Endodermal cell (in vitro differentiated cells): ENCODE measurements at regions not wholly inside any gene's neighbourhood (a gene's known extent, or its start where the extent isn't known, plus 50 kb on each side); places are given as distances from the start of the nearest gene placed in this dataset.

Source experiments
- DNase-seq: peaks from one replicate; pipeline ENCODE4 v3.0.0-alpha.2; 2017
- H3K27ac ChIP-seq: 2 replicates; pipeline ENCODE4 v1.5.1; 2013; ENCODE audit warnings: mild to moderate bottlenecking, low read depth, low read length, moderate library complexity
- H3K27me3 ChIP-seq: 2 replicates; pipeline ENCODE4 v1.6.1; 2013; ENCODE audit warnings: mild to moderate bottlenecking, low read length, moderate library complexity; ENCODE audit not compliant: insufficient read depth, control insufficient read depth, poor library complexity, severe bottlenecking
- H3K36me3 ChIP-seq: 2 replicates; pipeline ENCODE4 v1.7.0; 2013; ENCODE audit warnings: mild to moderate bottlenecking, low read length, moderate library complexity; ENCODE audit not compliant: control insufficient read depth, insufficient read depth
- H3K4me1 ChIP-seq: one replicate; pipeline ENCODE4 v1.7.0; 2013; ENCODE audit warnings: low read length; ENCODE audit not compliant: control insufficient read depth, insufficient read depth
- H3K4me3 ChIP-seq: 2 replicates; pipeline ENCODE4 v1.5.1; 2013; ENCODE audit warnings: mild to moderate bottlenecking, low read length, moderate library complexity
- H3K9ac ChIP-seq: 2 replicates; pipeline ENCODE4 v1.6.1; 2013; ENCODE audit warnings: mild to moderate bottlenecking, low read length, moderate library complexity; ENCODE audit not compliant: poor library complexity, severe bottlenecking; ENCODE audit errors: extremely low read depth
- H3K9me3 ChIP-seq: 2 replicates; pipeline ENCODE4 v1.6.1; 2013; ENCODE audit warnings: mild to moderate bottlenecking, low read length, moderate library complexity; ENCODE audit not compliant: control insufficient read depth
- H3K27ac Mint-ChIP-seq: 2 replicates; pipeline ENCODE4 v1.8.0; 2020; ENCODE audit warnings: mixed read lengths
- H3K27me3 Mint-ChIP-seq: 2 replicates; pipeline ENCODE4 v1.8.0; 2021; ENCODE audit warnings: mild to moderate bottlenecking, mixed read lengths; ENCODE audit not compliant: insufficient read depth
- H3K36me3 Mint-ChIP-seq: 2 replicates; pipeline ENCODE4 v1.8.0; 2020; ENCODE audit warnings: low read depth, mixed read lengths
- H3K4me1 Mint-ChIP-seq: 2 replicates; pipeline ENCODE4 v1.8.0; 2020; ENCODE audit warnings: mixed read lengths
- H3K4me3 Mint-ChIP-seq: 2 replicates; pipeline ENCODE4 v1.8.0; 2020; ENCODE audit warnings: mild to moderate bottlenecking, moderate library complexity, mixed read lengths
- H3K9me3 Mint-ChIP-seq: 2 replicates; pipeline ENCODE4 v1.8.0; 2020; ENCODE audit warnings: mild to moderate bottlenecking, mixed read lengths
- CTCF ChIP-seq: fragments of 200-600 bp; sonication (generic); conservative IDR thresholded peaks from 2 replicates; pipeline ENCODE4 v1.5.0; 2021; ENCODE audit warnings: antibody characterized with exemption, mild to moderate bottlenecking
- WGBS, 2 experiments: methylation state at CpG; one replicate each; pipeline versions ENCODE4 v1.1.5 to v1.1.7; 2013; ENCODE audit warnings: missing lambda C conversion rate in 2 of 2, mixed read lengths in 1 of 2; ENCODE audit not compliant: insufficient coverage in 1 of 2, insufficient read length in 1 of 2; 5-methylcytosine and 5-hydroxymethylcytosine counted together

GRCh38 chr2:221642447-221642846 lies 70.3 kb upstream of the EPHA4 start:
- 82 to 100% methylated on average over 2 to 3 of the region's 3 CpGs for WGBS, 2 experiments
- Mint-ChIP-seq H3K4me3 (no peak overlapping the region), H3K9me3 (peaks cover 8% of the 10 kb centered on the region), H3K27ac (no peak overlapping the region), H3K4me1 (no peaks in the 10 kb centered on the region), H3K27me3 (no peaks in the 10 kb centered on the region), H3K36me3 (peaks cover 1% of the 10 kb centered on the region)
- H3K4me3 ChIP-seq: no peak overlapping the region
- no peaks in the 10 kb centered on the region for H3K9me3 ChIP-seq
- H3K27me3 ChIP-seq: no peaks in the 10 kb centered on the region
- no peak for TF ChIP-seq CTCF
- no peaks in the 10 kb centered on the region for H3K36me3 ChIP-seq
- H3K9ac ChIP-seq: no peak overlapping the region
- no peak for DNase-seq
- H3K27ac ChIP-seq: no peak overlapping the region
- no peaks in the 10 kb centered on the region for H3K4me1 ChIP-seq

- Histone ChIP-seq H3K4me1 (no peaks in the 10 kb centered on the region), H3K4me3 (no peak overlapping the region), H3K9me3 (no peaks in the 10 kb centered on the region), H3K9ac (no peak overlapping the region), H3K27me3 (no peaks in the 10 kb centered on the region), H3K27ac (no peak overlapping the region), H3K36me3 (no peaks in the 10 kb centered on the region)
- no peak for DNase-seq
- H3K27ac Mint-ChIP-seq: no peak overlapping the region
- H3K36me3 Mint-ChIP-seq: no peaks in the 10 kb centered on the region
- no peak overlapping the region for H3K4me3 Mint-ChIP-seq
- H3K27me3 Mint-ChIP-seq: no peaks in the 10 kb centered on the region
- peaks cover 3% of the 10 kb centered on the region for H3K9me3 Mint-ChIP-seq
- H3K4me1 Mint-ChIP-seq: no peaks in the 10 kb centered on the region
- no peak for TF ChIP-seq CTCF
- WGBS, 2 experiments: 94 to 97% methylated on average over 10 to 13 of the region's 13 CpGs
These were observed 69.2 kb upstream of the EPHA4 start for GRCh38 chr2:221641181-221641871.

- Histone ChIP-seq H3K9me3 (no peaks in the 10 kb centered on the region), H3K4me1 (no peaks in the 10 kb centered on the region), H3K4me3 (no peak overlapping the region), H3K27ac (no peak overlapping the region), H3K36me3 (no peaks in the 10 kb centered on the region), H3K9ac (no peak overlapping the region), H3K27me3 (no peaks in the 10 kb centered on the region)
- H3K27ac Mint-ChIP-seq: no peak overlapping the region
- H3K9me3 Mint-ChIP-seq: no peaks in the 10 kb centered on the region
- H3K27me3 Mint-ChIP-seq: no peaks in the 10 kb centered on the region
- DNase-seq: no peak
- no peaks in the 10 kb centered on the region for H3K36me3 Mint-ChIP-seq
- no peak overlapping the region for H3K4me3 Mint-ChIP-seq
- no peaks in the 10 kb centered on the region for H3K4me1 Mint-ChIP-seq
- WGBS, 2 experiments: 100% methylated on average over 1 of the region's 1 CpG; no CpG with 5 or more reads in 1 of the 2 experiments
- no peak for TF ChIP-seq CTCF
These were observed 68.6 kb upstream of the EPHA4 start for GRCh38 chr2:221640686-221641085.
